ENCODE measurements at regions not wholly inside any gene's neighbourhood (a gene's known extent, or its start where the extent isn't known, plus 50 kb on each side); places are given as distances from the start of the nearest gene placed in this dataset.

- no peak for ATAC-seq
- peaks cover 1% of the 10 kb centered on the region for H3K36me3 Mint-ChIP-seq
- no peak overlapping the region for H3K27ac Mint-ChIP-seq
- H3K4me1 Mint-ChIP-seq = peaks cover 35% of the 10 kb centered on the region
- H3K27me3 Mint-ChIP-seq = peaks cover 19% of the 10 kb centered on the region
- no peak overlapping the region for H3K4me3 Mint-ChIP-seq
- no peaks in the 10 kb centered on the region for H3K9me3 Mint-ChIP-seq
Observed at GRCh38 chr17:419073-419735, 66.6 kb upstream of the RPH3AL start.

GRCh38 chr17:418421-418751 is 65.8 kb upstream of the RPH3AL start:
- no peak overlapping the region for H3K27ac Mint-ChIP-seq
- no peaks in the 10 kb centered on the region for H3K9me3 Mint-ChIP-seq
- no peak overlapping the region for H3K4me3 Mint-ChIP-seq
- H3K27me3 Mint-ChIP-seq = peaks cover 15% of the 10 kb centered on the region
- peaks cover 6% of the 10 kb centered on the region for H3K36me3 Mint-ChIP-seq
- ATAC-seq = no peak
- peaks cover 39% of the 10 kb centered on the region for H3K4me1 Mint-ChIP-seq

DNA sequence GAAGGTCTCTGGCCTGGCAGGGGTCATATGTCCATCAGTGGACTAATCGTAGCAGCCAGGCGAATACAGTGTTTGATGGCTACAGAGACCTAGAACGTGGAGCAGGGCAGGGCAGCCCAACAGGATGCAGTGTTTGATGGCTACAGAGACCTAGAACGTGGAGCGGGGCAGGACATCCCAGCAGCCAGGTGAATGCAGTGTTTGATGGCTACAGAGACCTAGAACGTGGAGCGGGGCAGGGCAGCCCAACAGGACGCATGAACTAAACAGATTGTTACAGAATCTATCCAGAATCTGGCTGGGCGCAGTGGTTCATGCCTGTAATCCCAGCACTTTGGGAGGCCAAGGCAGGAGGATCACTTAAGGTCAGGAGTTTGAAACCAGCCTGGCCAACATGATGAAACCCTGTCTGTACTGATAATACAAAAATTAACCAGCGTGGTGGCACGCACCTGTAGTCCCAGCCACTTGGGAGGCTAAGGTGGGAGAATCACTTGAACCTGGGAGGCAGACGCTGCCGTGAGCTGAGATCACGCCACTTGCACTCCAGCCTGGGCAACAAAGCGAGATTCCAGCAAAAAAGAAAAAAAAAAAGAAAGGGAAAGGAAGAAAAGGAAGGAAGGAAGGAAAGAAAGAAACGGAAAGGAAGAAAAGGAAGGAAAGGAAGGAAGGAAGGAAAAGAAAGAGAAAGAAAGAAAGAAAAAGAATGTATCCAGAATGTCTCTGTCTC is 65.2 kb upstream of the RPH3AL start:
- Mint-ChIP-seq H3K4me3 (no peak overlapping the region), H3K4me1 (peaks cover 39% of the 10 kb centered on the region), H3K9me3 (no peaks in the 10 kb centered on the region), H3K27me3 (peaks cover 10% of the 10 kb centered on the region), H3K27ac (no peak overlapping the region), H3K36me3 (peaks cover 6% of the 10 kb centered on the region)
- ATAC-seq = no peak

- ATAC-seq = peak; percentile 92
- H3K27ac Mint-ChIP-seq = peak overlapping the region; percentile 94
- no peaks in the 10 kb centered on the region for H3K27me3 Mint-ChIP-seq
- H3K36me3 Mint-ChIP-seq = peaks cover 6% of the 10 kb centered on the region
- peak overlapping the region; percentile 89 for H3K4me3 Mint-ChIP-seq
- no peaks in the 10 kb centered on the region for H3K9me3 Mint-ChIP-seq
- peaks cover 50% of the 10 kb centered on the region for H3K4me1 Mint-ChIP-seq
Observed at GRCh38 chr17:416293-417206, 63.9 kb upstream of the RPH3AL start.

DNA sequence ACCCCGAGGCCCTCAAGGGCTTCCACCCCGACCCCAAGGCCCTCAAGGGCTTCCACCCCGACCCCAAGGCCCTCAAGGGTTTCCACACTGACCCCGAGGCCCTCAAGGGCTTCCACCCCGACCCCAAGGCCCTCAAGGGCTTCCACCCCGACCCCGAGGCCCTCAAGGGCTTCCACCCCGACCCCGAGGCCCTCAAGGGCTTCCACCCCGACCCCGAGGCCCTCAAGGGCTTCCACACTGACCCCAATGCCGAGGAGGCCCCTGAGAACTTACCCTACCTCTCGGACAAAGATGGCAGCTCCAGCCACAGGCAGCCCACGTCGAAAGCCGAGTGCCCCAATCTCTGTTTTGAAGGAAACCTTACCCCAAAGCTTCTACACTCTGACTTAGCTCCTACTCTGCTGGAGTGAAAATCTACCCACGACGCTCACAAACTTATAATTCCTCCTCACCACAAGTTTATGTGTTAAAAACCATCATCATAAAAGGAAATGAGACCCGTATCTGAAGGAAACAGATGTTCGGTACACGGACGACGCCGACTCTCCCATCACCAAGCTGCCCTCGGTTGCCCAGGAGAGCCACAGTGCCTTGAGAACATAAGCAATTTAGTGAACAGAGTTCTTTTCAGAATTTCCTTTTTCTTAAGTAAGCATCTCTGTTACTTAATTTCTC is 61.2 kb upstream of the RPH3AL start:
- peaks cover 6% of the 10 kb centered on the region for H3K36me3 Mint-ChIP-seq
- H3K27me3 Mint-ChIP-seq = no peaks in the 10 kb centered on the region
- peak overlapping the region; percentile 31 for H3K27ac Mint-ChIP-seq
- ATAC-seq = no peak
- H3K9me3 Mint-ChIP-seq = no peaks in the 10 kb centered on the region
- H3K4me1 Mint-ChIP-seq = peaks cover 71% of the 10 kb centered on the region
- no peak overlapping the region for H3K4me3 Mint-ChIP-seq

- H3K4me1 Mint-ChIP-seq = peaks cover 65% of the 10 kb centered on the region
- H3K4me3 Mint-ChIP-seq = no peak overlapping the region
- peak overlapping the region; percentile 82 for H3K27ac Mint-ChIP-seq
- peaks cover 6% of the 10 kb centered on the region for H3K36me3 Mint-ChIP-seq
- ATAC-seq = no peak
- no peaks in the 10 kb centered on the region for H3K27me3 Mint-ChIP-seq
- no peaks in the 10 kb centered on the region for H3K9me3 Mint-ChIP-seq
Observed at GRCh38 chr17:413016-413350, 60.4 kb upstream of the RPH3AL start.

DNA sequence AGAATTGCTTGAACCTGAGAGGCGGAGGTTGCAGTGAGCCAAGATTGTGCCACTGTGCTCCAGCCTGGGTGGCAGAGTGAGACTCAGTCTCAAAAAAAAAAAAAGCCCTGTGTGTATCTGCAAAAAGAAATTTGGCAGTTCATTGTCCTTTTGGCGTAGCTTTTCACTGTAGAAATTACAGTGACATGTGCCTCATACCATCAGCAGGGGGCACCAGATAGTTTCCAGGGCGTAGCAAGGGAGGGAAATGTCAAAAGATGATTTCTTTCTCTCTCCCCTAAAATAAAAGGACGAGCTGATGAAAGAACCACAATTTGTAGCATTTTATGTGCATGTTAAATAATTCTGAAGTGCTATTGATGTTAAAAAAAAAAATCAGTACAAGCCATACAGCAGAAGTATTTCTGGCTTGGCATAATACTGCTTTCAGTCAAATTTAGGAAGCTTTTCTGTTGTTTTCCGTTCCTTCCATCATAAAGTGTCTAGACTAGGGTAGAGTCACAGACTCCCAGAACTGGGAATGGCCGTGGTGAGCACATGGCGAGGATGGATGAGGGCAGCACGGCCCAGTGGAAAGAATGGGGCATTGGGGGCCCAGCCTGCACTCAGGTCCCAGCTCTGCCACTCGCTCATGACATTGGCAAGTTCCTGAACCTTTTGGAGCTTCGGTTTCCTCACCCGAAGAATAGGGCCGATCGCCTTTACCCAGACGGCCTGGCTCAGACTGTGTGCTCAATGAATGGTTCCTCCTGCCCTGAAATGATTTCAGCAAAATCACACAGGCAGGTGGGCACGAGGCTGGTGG is 59.8 kb upstream of the RPH3AL start:
- peak overlapping the region; percentile 82 for H3K27ac Mint-ChIP-seq
- H3K27me3 Mint-ChIP-seq = no peaks in the 10 kb centered on the region
- no peaks in the 10 kb centered on the region for H3K9me3 Mint-ChIP-seq
- no peak overlapping the region for H3K4me3 Mint-ChIP-seq
- peaks cover 6% of the 10 kb centered on the region for H3K36me3 Mint-ChIP-seq
- peaks cover 63% of the 10 kb centered on the region for H3K4me1 Mint-ChIP-seq
- no peak for ATAC-seq

- H3K27me3 Mint-ChIP-seq = no peaks in the 10 kb centered on the region
- peak overlapping the region; percentile 86 for H3K4me3 Mint-ChIP-seq
- no peak for ATAC-seq
- H3K4me1 Mint-ChIP-seq = peaks cover 59% of the 10 kb centered on the region
- H3K36me3 Mint-ChIP-seq = peaks cover 6% of the 10 kb centered on the region
- H3K27ac Mint-ChIP-seq = peak overlapping the region; percentile 82
- H3K9me3 Mint-ChIP-seq = no peaks in the 10 kb centered on the region
Observed at GRCh38 chr17:411421-412120, 59.0 kb upstream of the RPH3AL start.

DNA sequence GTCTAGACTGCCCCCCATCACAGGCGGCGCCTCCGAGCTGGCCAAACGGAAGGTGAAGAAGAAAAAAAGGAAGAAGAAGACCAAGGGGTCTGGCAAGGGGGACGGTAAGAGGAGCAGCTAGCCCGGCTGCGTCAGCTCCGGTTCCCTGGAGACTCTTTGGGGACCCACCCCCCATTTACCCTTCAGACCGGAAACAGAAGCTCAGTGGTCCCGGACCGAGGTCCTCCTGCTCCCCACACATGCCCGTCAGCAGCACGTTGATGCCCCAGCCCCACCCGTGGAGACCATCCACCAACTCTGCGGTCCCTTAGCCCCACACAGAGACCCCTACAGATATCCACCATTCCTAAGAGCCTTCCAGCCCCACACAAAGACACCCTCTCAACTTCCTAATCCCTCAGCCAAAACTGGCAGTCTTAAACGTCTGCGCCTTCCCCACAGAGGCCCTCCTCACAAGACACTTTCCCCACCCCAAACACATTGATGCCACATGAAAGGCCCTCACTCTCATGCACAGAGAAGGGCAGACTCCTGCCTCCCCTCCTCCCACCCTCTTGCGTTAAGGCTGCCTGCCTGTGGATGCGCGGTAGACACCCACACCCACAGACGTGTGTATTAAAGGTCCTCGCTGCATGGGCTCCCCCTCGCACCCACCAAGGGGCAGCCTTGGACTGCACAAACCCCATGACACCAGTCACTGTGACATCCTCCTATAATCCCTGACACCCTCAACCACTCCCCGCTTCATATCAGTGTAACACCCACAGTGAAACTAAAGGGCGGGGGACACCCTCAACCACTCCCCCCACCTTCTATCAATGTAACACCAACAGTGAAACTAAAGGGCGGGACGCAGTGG is 58.2 kb upstream of the RPH3AL start:
- ATAC-seq = peak; percentile 31
- no peaks in the 10 kb centered on the region for H3K27me3 Mint-ChIP-seq
- H3K4me3 Mint-ChIP-seq = peak overlapping the region; percentile 86
- peaks cover 51% of the 10 kb centered on the region for H3K4me1 Mint-ChIP-seq
- H3K9me3 Mint-ChIP-seq = no peaks in the 10 kb centered on the region
- H3K36me3 Mint-ChIP-seq = peaks cover 6% of the 10 kb centered on the region
- peak overlapping the region; percentile 82 for H3K27ac Mint-ChIP-seq

DNA sequence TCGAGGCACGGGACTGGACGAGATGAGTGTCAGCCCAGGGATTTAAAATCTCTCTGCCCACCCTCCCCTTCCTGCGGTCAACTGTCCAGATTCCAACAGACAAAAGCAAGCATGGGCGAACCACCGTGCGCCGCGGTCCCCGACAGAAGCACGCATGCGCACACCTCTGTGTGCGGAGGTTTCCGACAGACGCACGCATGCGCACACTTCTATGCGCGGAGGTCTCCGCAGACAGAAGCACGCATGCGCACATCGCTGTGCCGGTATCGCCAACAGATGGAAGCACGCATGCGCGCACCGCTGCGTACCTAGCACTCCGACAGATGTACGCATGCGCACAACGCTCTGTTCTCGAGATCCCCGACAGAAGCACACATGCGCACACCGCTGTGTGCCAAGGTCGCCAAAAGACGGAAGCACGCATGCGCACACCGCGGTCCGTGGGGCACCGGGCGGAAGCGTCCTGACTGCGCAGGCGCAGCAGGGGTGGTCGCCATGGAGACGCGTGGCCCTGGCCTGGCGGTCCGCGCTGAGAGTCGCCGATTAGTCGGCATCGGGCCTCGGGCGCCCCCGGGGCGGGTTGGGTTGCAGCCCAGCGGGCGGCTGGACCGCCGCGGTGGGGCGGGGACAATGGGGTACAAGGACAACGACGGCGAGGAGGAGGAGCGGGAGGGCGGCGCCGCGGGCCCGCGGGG is 57.4 kb upstream of the RPH3AL start:
- peak overlapping the region; percentile 82 for H3K27ac Mint-ChIP-seq
- peaks cover 50% of the 10 kb centered on the region for H3K4me1 Mint-ChIP-seq
- H3K9me3 Mint-ChIP-seq = no peaks in the 10 kb centered on the region
- peak overlapping the region; percentile 86 for H3K4me3 Mint-ChIP-seq
- ATAC-seq = peak; percentile 92
- peaks cover 8% of the 10 kb centered on the region for H3K36me3 Mint-ChIP-seq
- H3K27me3 Mint-ChIP-seq = no peaks in the 10 kb centered on the region

DNA sequence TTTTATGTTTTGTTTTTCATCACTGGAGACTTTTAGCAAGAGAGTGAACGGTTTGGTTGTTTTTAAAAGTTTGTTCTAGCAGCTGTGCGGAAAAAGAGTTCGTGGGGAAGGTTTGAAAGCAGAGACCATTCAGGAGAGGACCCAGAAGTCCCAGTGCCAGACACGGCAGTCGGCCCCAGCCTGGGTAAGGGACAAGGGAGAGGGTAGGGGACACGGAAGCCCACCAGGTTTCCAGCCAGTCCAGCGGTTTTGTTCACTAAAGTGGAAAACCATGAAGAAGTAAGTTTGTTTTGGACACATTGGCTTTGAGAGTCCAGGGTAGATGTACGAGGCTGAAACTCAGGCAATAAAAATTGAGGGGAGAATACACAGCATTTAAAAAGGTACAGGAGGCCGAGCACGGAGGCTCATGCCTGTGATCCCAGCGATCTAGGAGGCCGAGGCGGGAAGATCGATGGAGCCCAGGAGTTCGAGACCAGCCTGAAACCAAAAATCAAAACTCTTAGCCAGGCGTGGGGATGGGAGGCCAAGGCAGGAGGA is 56.8 kb upstream of the RPH3AL start:
- Mint-ChIP-seq H3K36me3 (peaks cover 14% of the 10 kb centered on the region), H3K4me3 (peak overlapping the region; percentile 86), H3K9me3 (no peaks in the 10 kb centered on the region), H3K27ac (peak overlapping the region; percentile 82), H3K27me3 (no peaks in the 10 kb centered on the region), H3K4me1 (peaks cover 49% of the 10 kb centered on the region)
- ATAC-seq = no peak

DNA sequence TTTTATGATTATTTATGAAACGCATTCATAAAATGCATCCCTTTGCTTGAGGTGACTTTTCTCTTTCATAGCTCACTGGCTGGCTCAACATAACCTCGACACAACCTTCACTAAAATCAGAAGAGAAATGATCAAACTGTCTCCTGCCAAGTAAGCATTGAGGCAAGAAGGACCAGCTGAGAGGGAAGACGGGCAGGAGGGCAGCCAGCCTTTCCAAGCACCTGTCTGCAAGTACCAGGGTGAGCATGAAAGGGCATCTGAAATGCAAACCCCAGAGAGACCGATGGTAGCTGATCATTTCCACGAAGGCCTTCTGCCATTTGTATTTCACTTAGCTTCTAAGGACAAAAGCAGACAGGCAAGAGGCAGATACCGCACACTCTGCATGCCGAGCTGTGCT is 52.1 kb upstream of the RPH3AL start:
- peaks cover 19% of the 10 kb centered on the region for H3K4me1 Mint-ChIP-seq
- ATAC-seq = no peak
- H3K36me3 Mint-ChIP-seq = peaks cover 18% of the 10 kb centered on the region
- H3K27me3 Mint-ChIP-seq = no peaks in the 10 kb centered on the region
- H3K27ac Mint-ChIP-seq = no peak overlapping the region
- no peak overlapping the region for H3K4me3 Mint-ChIP-seq
- H3K9me3 Mint-ChIP-seq = no peaks in the 10 kb centered on the region
